PFSK-1 (cell line): ENCODE measurements at regions not wholly inside any gene's neighbourhood (a gene's known extent, or its start where the extent isn't known, plus 50 kb on each side); places are given as distances from the start of the nearest gene placed in this dataset.

Experiments used
- FOXP2 ChIP-seq: optimal IDR thresholded peaks from 2 replicates; pipeline ENCODE3; 2011; ENCODE audit warnings: borderline replicate concordance, control low read depth, inconsistent platforms; ENCODE audit not compliant: insufficient read depth; ENCODE audit errors: extremely low read length, extremely low read depth
- POLR2AphosphoS5 ChIP-seq: IDR thresholded peaks from 2 replicates; pipeline ENCODE4 v1.6.1; 2012; ENCODE audit warnings: low read depth, mild to moderate bottlenecking, control low read depth, low read length, moderate library complexity
- REST ChIP-seq, 2 experiments: IDR thresholded peaks; 2 replicates each; pipeline versions ENCODE4 v1.6.1 to v1.8.0; 2011 to 2012; ENCODE audit warnings: low read depth in 2 of 2, low read length in 2 of 2, control low read depth in 1 of 2, inconsistent platforms in 1 of 2, mild to moderate bottlenecking in 1 of 2, moderate library complexity in 1 of 2; ENCODE audit not compliant: insufficient read depth in 1 of 2
- SIN3A ChIP-seq: IDR thresholded peaks from 2 replicates; pipeline ENCODE4 v1.6.1; 2012; ENCODE audit warnings: mild to moderate bottlenecking, low read length, moderate library complexity, borderline replicate concordance; ENCODE audit not compliant: insufficient read depth
- TAF1 ChIP-seq: IDR thresholded peaks from 2 replicates; pipeline ENCODE4 v1.6.1; 2012; ENCODE audit warnings: low read length, control low read depth, borderline replicate concordance; ENCODE audit not compliant: insufficient read depth

GRCh38 chr1:93746021-93746812 lies 64.6 kb upstream of the BCAR3 start:
- no peak for TF ChIP-seq POLR2AphosphoS5
- TF ChIP-seq TAF1, result no peak
- TF ChIP-seq SIN3A, result no peak
- TF ChIP-seq REST (IDR thresholded peaks at IDR 0.05; ENCODE audit: insufficient read depth in 1 of 2, low read depth in 2 of 2, low read length in 2 of 2), result no peak
- no peak for TF ChIP-seq FOXP2
